ENCODE measurements at regions not wholly inside any gene's neighbourhood (a gene's known extent, or its start where the extent isn't known, plus 50 kb on each side); places are given as distances from the start of the nearest gene placed in this dataset.

DNA sequence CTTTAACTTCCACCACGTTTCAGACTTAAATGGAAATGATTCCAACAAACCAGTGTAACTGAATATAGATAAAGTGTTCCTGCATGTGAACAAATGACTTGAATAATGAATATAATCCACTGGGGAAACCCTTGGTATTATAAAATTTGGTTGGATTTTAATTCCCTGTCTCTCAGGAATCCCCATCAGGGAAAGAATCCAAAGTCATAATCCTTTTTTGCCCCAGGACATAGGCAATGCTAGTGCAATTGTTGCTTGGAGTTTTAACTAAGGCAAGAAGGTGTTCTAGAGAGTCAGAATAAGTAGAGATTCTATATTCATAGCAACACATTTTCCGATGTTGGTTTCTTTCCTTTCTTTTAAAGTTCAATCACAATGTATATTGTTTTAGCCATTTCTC, 1169.4 kb downstream of the GALC start:
- TF ChIP-seq, protein P1, sequence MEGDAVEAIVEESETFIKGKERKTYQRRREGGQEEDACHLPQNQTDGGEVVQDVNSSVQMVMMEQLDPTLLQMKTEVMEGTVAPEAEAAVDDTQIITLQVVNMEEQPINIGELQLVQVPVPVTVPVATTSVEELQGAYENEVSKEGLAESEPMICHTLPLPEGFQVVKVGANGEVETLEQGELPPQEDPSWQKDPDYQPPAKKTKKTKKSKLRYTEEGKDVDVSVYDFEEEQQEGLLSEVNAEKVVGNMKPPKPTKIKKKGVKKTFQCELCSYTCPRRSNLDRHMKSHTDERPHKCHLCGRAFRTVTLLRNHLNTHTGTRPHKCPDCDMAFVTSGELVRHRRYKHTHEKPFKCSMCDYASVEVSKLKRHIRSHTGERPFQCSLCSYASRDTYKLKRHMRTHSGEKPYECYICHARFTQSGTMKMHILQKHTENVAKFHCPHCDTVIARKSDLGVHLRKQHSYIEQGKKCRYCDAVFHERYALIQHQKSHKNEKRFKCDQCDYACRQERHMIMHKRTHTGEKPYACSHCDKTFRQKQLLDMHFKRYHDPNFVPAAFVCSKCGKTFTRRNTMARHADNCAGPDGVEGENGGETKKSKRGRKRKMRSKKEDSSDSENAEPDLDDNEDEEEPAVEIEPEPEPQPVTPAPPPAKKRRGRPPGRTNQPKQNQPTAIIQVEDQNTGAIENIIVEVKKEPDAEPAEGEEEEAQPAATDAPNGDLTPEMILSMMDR (IDR thresholded peaks at IDR 0.05) = no peak
- TF ChIP-seq POLR2A (IDR thresholded peaks at IDR 0.05) = no peak

Data from breast epithelium (tissue), 3 donors.